HepG2 (cell line): ENCODE measurements at regions not wholly inside any gene's neighbourhood (a gene's known extent, or its start where the extent isn't known, plus 50 kb on each side); places are given as distances from the start of the nearest gene placed in this dataset.

Experiments
- ATAC-seq: fragments of 200-7000 bp; cut with Tn5 transposase; 3 replicates; pipeline ENCODE4 v1.9.1; 2020; ENCODE audit warnings: mild to moderate bottlenecking, moderate library complexity
- BruUV-seq: library from RNA; stranded (reverse); fragments of 400-500 nt; replicated peaks from 2 replicates; lab custom pipeline; 2021; lab: Mats Ljungman, UMichigan
- CTCF ChIA-PET: fragments of 300-600 bp; formaldehyde crosslinking; extraction: SDS; loops from one replicate; lab custom pipeline; 2021; ENCODE audit warnings: low total read pairs, inconsistent platforms, low intra/inter-chr PET ratio; lab: Yijun Ruan, JAX
- POLR2A ChIA-PET: fragments of 350-600 bp; sonication (Branson Sonifier 250); formaldehyde crosslinking; loops from one replicate; lab custom pipeline; 2020; ENCODE audit warnings: antibody characterized with exemption, inconsistent platforms; lab: Yijun Ruan, JAX
- DNase-seq: peaks from one replicate; pipeline ENCODE4 v3.0.0-alpha.2; 2015; ENCODE audit warnings: low spot score
- FAIRE-seq: peaks from 3 replicates; lab custom pipeline; 2011; peaks lifted over from hg19 to GRCh38; lab: Jason Lieb, UNC
- H2AFZ ChIP-seq: one replicate; pipeline ENCODE4 v1.6.1; 2011; ENCODE audit warnings: low read length, inconsistent platforms
- H3K27ac ChIP-seq: fragments of 300-600 bp; 3 replicates; pipeline ENCODE4 v1.8.0; 2011; ENCODE audit warnings: mixed run types, mild to moderate bottlenecking, mixed read lengths, low read length, inconsistent platforms; ENCODE audit not compliant: insufficient read depth; ENCODE audit errors: extremely low read length
- H3K27me3 ChIP-seq, 2 experiments: fragments of 200-600 bp in 1 of 2; 2 replicates in 1 of 2; 3 replicates in 1 of 2; pipeline versions ENCODE4 v1.6.0 to v1.8.0; 2011; ENCODE audit warnings: low read length in 2 of 2, mild to moderate bottlenecking in 2 of 2, moderate library complexity in 2 of 2, inconsistent platforms in 1 of 2; ENCODE audit not compliant: insufficient read depth in 2 of 2, control insufficient read depth in 1 of 2
- H3K36me3 ChIP-seq, 2 experiments: fragments of 200-600 bp in 1 of 2; replicated peaks in 1 of 2; 2 replicates in 1 of 2; 3 replicates in 1 of 2; pipeline versions ENCODE4 v1.5.1 to v1.8.0; 2011; ENCODE audit warnings: low read length in 2 of 2, inconsistent platforms in 1 of 2; ENCODE audit not compliant: insufficient read depth in 2 of 2, control insufficient read depth in 1 of 2
- H3K4me1 ChIP-seq: 2 replicates; pipeline ENCODE4 v1.5.1; 2012; ENCODE audit warnings: low read length, inconsistent platforms; ENCODE audit not compliant: insufficient read depth
- H3K4me2 ChIP-seq: 2 replicates; pipeline ENCODE4 v1.6.0; 2011; ENCODE audit warnings: low read depth, low read length, inconsistent platforms
- H3K4me3 ChIP-seq, 3 experiments: fragments of 200-600 bp in 1 of 3; sonication (generic), shearing (Covaris generic) in 1 of 3; replicated peaks in 1 of 3; 2 replicates each; pipeline ENCODE4 v1.5.1; 2011 to 2016; ENCODE audit warnings: low read length in 3 of 3, inconsistent platforms in 2 of 3, low read depth in 2 of 3, mild to moderate bottlenecking in 2 of 3, control low read depth in 1 of 3, mixed read lengths in 1 of 3; ENCODE audit not compliant: insufficient read depth in 1 of 3
- H3K79me2 ChIP-seq: one replicate; pipeline ENCODE4 v1.6.1; 2011; ENCODE audit warnings: low read length, inconsistent platforms; ENCODE audit not compliant: insufficient read depth
- H3K9ac ChIP-seq: 2 replicates; pipeline ENCODE4 v1.6.0; 2011; ENCODE audit warnings: mild to moderate bottlenecking, low read depth, low read length, inconsistent platforms; ENCODE audit not compliant: insufficient read depth
- H3K9me3 ChIP-seq: 2 replicates; pipeline ENCODE4 v1.5.1; 2012; ENCODE audit warnings: mild to moderate bottlenecking, low read length
- H4K20me1 ChIP-seq: 2 replicates; pipeline ENCODE4 v1.6.0; 2011; ENCODE audit warnings: inconsistent platforms, mild to moderate bottlenecking, low read length, moderate library complexity; ENCODE audit not compliant: insufficient read depth
- GPN1 ChIP-seq: sonication (generic); formaldehyde crosslinking; IDR thresholded peaks from 2 replicates; pipeline ENCODE4 v1.5.1; 2020; ENCODE audit warnings: missing genetic modification reagents, borderline replicate concordance
- HIVEP1 ChIP-seq: sonication (generic); formaldehyde crosslinking; IDR thresholded peaks from 2 replicates; pipeline ENCODE4 v1.4.0; 2020; ENCODE audit warnings: mild to moderate bottlenecking, missing genetic modification reagents
- HMGXB4 ChIP-seq, 2 experiments: sonication (generic) in 1 of 2; formaldehyde crosslinking in 1 of 2; IDR thresholded peaks; 2 replicates each; pipeline versions ENCODE4 v1.4.0 to v1.6.1; 2018 to 2020; ENCODE audit warnings: missing genetic modification reagents in 2 of 2, borderline replicate concordance in 1 of 2, low read depth in 1 of 2, mild to moderate bottlenecking in 1 of 2, missing biosample characterization in 1 of 2
- MAZ ChIP-seq, 2 experiments: sonication (generic) in 1 of 2; formaldehyde crosslinking in 1 of 2; IDR thresholded peaks; 2 replicates each; pipeline versions ENCODE4 v1.5.0 to v1.6.1; 2012 to 2020; ENCODE audit warnings: low read depth in 2 of 2, mild to moderate bottlenecking in 2 of 2, borderline replicate concordance in 1 of 2, improper control_type of control experiment in 1 of 2, low read length in 1 of 2, missing genetic modification reagents in 1 of 2, moderate library complexity in 1 of 2
- MYNN ChIP-seq: sonication (generic); formaldehyde crosslinking; IDR thresholded peaks from 2 replicates; pipeline ENCODE4 v1.4.0; 2020; ENCODE audit warnings: mild to moderate bottlenecking, low read depth, missing genetic modification reagents
- MZF1 ChIP-seq: sonication (generic); formaldehyde crosslinking; IDR thresholded peaks from 2 replicates; pipeline ENCODE4 v1.8.1; 2023; ENCODE audit warnings: mild to moderate bottlenecking, missing genetic modification reagents, borderline replicate concordance
- PAX8 ChIP-seq: sonication (generic); formaldehyde crosslinking; IDR thresholded peaks from 2 replicates; pipeline ENCODE4 v1.8.0; 2022; ENCODE audit warnings: mild to moderate bottlenecking, missing genetic modification reagents, borderline replicate concordance
- PITX1 ChIP-seq: sonication (generic); formaldehyde crosslinking; IDR thresholded peaks from 2 replicates; pipeline ENCODE4 v1.5.1; 2020; ENCODE audit warnings: mild to moderate bottlenecking, missing genetic modification reagents
- SP1 ChIP-seq, 2 experiments: fragments of 450-650 bp in 1 of 2; sonication (generic) in 1 of 2; formaldehyde crosslinking in 1 of 2; IDR thresholded peaks; 2 replicates each; pipeline versions ENCODE4 v1.4.0 to v1.6.1; 2016 to 2020; ENCODE audit warnings: missing genetic modification reagents in 1 of 2
- ZNF546 ChIP-seq: sonication (generic); formaldehyde crosslinking; conservative IDR thresholded peaks from 2 replicates; pipeline ENCODE4 v1.8.1; 2023; ENCODE audit warnings: mild to moderate bottlenecking, missing genetic modification reagents
- ZNF572 ChIP-seq: sonication (generic); formaldehyde crosslinking; IDR thresholded peaks from 2 replicates; pipeline ENCODE4 v1.5.1; 2020; ENCODE audit warnings: mild to moderate bottlenecking, missing genetic modification reagents
- ZNF605 ChIP-seq: sonication (generic); formaldehyde crosslinking; IDR thresholded peaks from 2 replicates; pipeline ENCODE4 v1.8.0; 2022; ENCODE audit warnings: mild to moderate bottlenecking, missing genetic modification reagents
- ZNF841 ChIP-seq: sonication (generic); formaldehyde crosslinking; IDR thresholded peaks from 2 replicates; pipeline ENCODE4 v1.8.1; 2023; ENCODE audit warnings: missing genetic modification reagents, borderline replicate concordance
- ZXDC ChIP-seq: sonication (generic); formaldehyde crosslinking; IDR thresholded peaks from 2 replicates; pipeline ENCODE4 v1.5.0; 2020; ENCODE audit warnings: mild to moderate bottlenecking, missing genetic modification reagents
- WGBS: methylation state at CpG from one replicate; pipeline ENCODE4 v1.1.6; 2017; ENCODE audit warnings: low lambda C conversion rate; 5-methylcytosine and 5-hydroxymethylcytosine counted together
- in situ Hi-C: cut with HindIII; loops from 2 replicates; pipeline ENCODE4 v1.10.0; 2017; ENCODE audit warnings: low pct_unique_long_range_greater_than_20kb; ENCODE audit not compliant: extremely low pct_ligation_motif_present
- intact Hi-C: fragments of 100-400 bp; cut with micrococcal nuclease; formaldehyde crosslinking; loops from one replicate; pipeline ENCODE4 v1.10.0; 2022; ENCODE audit not compliant: unreplicated experiment
- TF ChIP-seq, protein P1 (sequence below): sonication (generic); formaldehyde crosslinking; IDR thresholded peaks from 2 replicates; pipeline ENCODE4; 2020; ENCODE audit warnings: missing genetic modification reagents, mild to moderate bottlenecking, borderline replicate concordance

GRCh38 chr18:40676668-40677067 lies 1278.4 kb upstream of the PIK3C3 start (continued):
- no peak for TF ChIP-seq ZNF572 (CRISPR knock-in tag)
- TF ChIP-seq MYNN (CRISPR knock-in tag): no peak
- no peak for TF ChIP-seq SP1 (IDR thresholded peaks at IDR 0.05)
- no peak for TF ChIP-seq SP1 (CRISPR knock-in tag; IDR thresholded peaks at IDR 0.05)
- TF ChIP-seq, all 625 proteins: peak for 0

- intact Hi-C loops: no loop called here
- Histone ChIP-seq H3K4me2 (no peak overlapping the region), H3K27ac (no peak overlapping the region), H2AFZ (no peak overlapping the region), H3K9ac (no peak overlapping the region), H3K27me3 (no peaks in the 10 kb centered on the region; a peak in 1 of 5 replicates), H3K4me1 (no peaks in the 10 kb centered on the region), H3K9me3 (no peaks in the 10 kb centered on the region), H3K4me3 (no peak overlapping the region), H3K79me2 (no peaks in the 10 kb centered on the region), H3K36me3 (no peaks in the 10 kb centered on the region), H4K20me1 (no peaks in the 10 kb centered on the region)
- DNase-seq: no peak
- ChIA-PET CTCF (no interaction called here), POLR2A (no interaction called here)
- in situ Hi-C loops: no loop called here
- 2% methylated on average over 3 of the region's 3 CpGs for WGBS
- ATAC-seq: no peak
- no TSS peak for BruUV-seq
- no peak for FAIRE-seq
- TF ChIP-seq HMGXB4 (CRISPR knock-in tag; IDR thresholded peaks at IDR 0.05; ENCODE audit: borderline replicate concordance in 1 of 2, low read depth in 1 of 2) (no peak), GPN1 (CRISPR knock-in tag) (no peak), ZXDC (CRISPR knock-in tag) (no peak), ZNF546 (no peak), HIVEP1 (CRISPR knock-in tag) (no peak), PAX8 (CRISPR knock-in tag) (no peak), MAZ (IDR thresholded peaks at IDR 0.05; ENCODE audit: borderline replicate concordance, low read depth, low read length) (no peak), MAZ (CRISPR knock-in tag; IDR thresholded peaks at IDR 0.05; ENCODE audit: low read depth) (no peak), ZNF841 (CRISPR knock-in tag) (no peak), ZNF605 (CRISPR knock-in tag) (no peak), PITX1 (CRISPR knock-in tag) (no peak), MZF1 (CRISPR knock-in tag) (no peak)
- TF ChIP-seq, protein P1, sequence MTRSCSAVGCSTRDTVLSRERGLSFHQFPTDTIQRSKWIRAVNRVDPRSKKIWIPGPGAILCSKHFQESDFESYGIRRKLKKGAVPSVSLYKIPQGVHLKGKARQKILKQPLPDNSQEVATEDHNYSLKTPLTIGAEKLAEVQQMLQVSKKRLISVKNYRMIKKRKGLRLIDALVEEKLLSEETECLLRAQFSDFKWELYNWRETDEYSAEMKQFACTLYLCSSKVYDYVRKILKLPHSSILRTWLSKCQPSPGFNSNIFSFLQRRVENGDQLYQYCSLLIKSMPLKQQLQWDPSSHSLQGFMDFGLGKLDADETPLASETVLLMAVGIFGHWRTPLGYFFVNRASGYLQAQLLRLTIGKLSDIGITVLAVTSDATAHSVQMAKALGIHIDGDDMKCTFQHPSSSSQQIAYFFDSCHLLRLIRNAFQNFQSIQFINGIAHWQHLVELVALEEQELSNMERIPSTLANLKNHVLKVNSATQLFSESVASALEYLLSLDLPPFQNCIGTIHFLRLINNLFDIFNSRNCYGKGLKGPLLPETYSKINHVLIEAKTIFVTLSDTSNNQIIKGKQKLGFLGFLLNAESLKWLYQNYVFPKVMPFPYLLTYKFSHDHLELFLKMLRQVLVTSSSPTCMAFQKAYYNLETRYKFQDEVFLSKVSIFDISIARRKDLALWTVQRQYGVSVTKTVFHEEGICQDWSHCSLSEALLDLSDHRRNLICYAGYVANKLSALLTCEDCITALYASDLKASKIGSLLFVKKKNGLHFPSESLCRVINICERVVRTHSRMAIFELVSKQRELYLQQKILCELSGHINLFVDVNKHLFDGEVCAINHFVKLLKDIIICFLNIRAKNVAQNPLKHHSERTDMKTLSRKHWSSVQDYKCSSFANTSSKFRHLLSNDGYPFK (CRISPR knock-in tag): no peak
Observed at GRCh38 chr18:40673150-40673549, 1281.9 kb upstream of the PIK3C3 start.
